ENCODE measurements at regions not wholly inside any gene's neighbourhood (a gene's known extent, or its start where the extent isn't known, plus 50 kb on each side); places are given as distances from the start of the nearest gene placed in this dataset.

DNA sequence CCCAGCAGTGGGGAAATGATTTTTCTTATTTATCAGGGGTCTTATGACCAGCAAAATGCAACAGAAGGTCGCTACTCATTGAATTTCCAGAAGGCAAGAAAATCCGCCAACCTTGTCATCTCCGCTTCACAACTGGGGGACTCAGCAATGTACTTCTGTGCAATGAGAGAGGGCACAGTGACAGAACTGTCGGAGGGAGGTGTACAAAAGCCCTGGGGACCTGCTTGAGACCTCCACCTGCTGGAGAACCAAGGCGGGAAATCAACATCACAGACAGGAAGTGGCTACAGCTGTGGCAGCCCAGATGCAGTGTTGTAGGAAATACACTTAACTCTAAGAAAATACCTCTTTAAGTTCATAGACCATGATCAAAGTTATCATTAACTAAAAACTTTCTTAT lies 250.9 kb upstream of the OR4E1 start:
- no peak overlapping the region for H2AFZ ChIP-seq
- H3K27ac ChIP-seq, result no peak overlapping the region
- TF ChIP-seq, protein P1, sequence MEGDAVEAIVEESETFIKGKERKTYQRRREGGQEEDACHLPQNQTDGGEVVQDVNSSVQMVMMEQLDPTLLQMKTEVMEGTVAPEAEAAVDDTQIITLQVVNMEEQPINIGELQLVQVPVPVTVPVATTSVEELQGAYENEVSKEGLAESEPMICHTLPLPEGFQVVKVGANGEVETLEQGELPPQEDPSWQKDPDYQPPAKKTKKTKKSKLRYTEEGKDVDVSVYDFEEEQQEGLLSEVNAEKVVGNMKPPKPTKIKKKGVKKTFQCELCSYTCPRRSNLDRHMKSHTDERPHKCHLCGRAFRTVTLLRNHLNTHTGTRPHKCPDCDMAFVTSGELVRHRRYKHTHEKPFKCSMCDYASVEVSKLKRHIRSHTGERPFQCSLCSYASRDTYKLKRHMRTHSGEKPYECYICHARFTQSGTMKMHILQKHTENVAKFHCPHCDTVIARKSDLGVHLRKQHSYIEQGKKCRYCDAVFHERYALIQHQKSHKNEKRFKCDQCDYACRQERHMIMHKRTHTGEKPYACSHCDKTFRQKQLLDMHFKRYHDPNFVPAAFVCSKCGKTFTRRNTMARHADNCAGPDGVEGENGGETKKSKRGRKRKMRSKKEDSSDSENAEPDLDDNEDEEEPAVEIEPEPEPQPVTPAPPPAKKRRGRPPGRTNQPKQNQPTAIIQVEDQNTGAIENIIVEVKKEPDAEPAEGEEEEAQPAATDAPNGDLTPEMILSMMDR (IDR thresholded peaks at IDR 0.05), result no peak
- H3K36me3 ChIP-seq (ENCODE audit: control insufficient read depth, insufficient read depth, low read length), result no peaks in the 10 kb centered on the region
- H3K79me2 ChIP-seq, result no peaks in the 10 kb centered on the region
- H3K27me3 ChIP-seq (ENCODE audit: control insufficient read depth, insufficient read depth, low read length), result no peaks in the 10 kb centered on the region
- H3K4me3 ChIP-seq (ENCODE audit: low read depth, low read length), result no peak overlapping the region
- H3K9me3 ChIP-seq (ENCODE audit: control insufficient read depth, low read length), result no peaks in the 10 kb centered on the region
- no peak overlapping the region for H3K9ac ChIP-seq
- no peaks in the 10 kb centered on the region for H3K4me1 ChIP-seq
- H3K4me2 ChIP-seq (ENCODE audit: low read length), result no peak overlapping the region

DNA sequence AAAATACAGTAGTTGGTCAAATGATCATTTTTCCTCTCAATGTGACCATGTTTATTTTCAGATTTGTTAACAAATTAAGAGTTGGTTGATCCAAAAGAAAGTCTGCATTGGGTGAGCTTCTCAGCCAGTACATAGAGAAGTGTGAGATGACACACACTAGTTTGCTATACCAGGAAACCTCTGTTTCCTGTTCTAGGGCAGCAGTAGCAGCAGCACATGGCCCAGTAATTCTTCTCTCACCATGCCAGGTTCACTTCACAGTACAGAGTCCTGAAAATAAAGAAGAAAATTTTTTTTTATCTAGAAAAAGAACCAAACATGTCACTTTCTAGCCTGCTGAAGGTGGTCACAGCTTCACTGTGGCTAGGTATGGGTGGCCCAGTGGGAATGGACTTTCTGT lies 250.2 kb upstream of the OR4E1 start:
- TF ChIP-seq, protein P1 (IDR thresholded peaks at IDR 0.05), result no peak
- Histone ChIP-seq H3K4me2 (ENCODE audit: low read length) (no peak overlapping the region), H2AFZ (no peak overlapping the region), H3K79me2 (no peaks in the 10 kb centered on the region), H3K27ac (no peak overlapping the region), H3K27me3 (ENCODE audit: control insufficient read depth, insufficient read depth, low read length) (no peaks in the 10 kb centered on the region), H3K36me3 (ENCODE audit: control insufficient read depth, insufficient read depth, low read length) (no peaks in the 10 kb centered on the region), H3K9ac (no peak overlapping the region), H3K4me1 (no peaks in the 10 kb centered on the region), H3K9me3 (ENCODE audit: control insufficient read depth, low read length) (no peaks in the 10 kb centered on the region), H3K4me3 (ENCODE audit: low read depth, low read length) (no peak overlapping the region)

DNA sequence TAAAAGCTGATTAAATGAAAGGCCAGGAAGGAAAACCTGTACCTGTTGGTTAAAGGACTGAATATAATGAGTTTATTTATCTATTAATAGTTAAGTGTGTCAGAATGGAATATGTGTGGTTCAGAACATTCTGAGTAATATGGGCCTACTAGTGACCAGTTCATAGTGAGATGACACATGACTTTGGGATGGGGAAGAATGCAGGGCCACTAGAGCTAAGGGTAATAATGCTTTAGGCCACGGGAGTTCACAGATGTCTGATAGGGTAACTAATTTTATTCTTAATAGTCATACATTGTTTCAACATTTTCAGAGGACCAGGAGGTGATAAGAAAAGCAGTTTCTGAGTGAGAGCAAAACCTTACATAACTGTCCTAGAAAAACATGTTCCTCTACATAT lies 247.8 kb upstream of the OR4E1 start:
- H3K4me1 ChIP-seq, result no peaks in the 10 kb centered on the region

DNA sequence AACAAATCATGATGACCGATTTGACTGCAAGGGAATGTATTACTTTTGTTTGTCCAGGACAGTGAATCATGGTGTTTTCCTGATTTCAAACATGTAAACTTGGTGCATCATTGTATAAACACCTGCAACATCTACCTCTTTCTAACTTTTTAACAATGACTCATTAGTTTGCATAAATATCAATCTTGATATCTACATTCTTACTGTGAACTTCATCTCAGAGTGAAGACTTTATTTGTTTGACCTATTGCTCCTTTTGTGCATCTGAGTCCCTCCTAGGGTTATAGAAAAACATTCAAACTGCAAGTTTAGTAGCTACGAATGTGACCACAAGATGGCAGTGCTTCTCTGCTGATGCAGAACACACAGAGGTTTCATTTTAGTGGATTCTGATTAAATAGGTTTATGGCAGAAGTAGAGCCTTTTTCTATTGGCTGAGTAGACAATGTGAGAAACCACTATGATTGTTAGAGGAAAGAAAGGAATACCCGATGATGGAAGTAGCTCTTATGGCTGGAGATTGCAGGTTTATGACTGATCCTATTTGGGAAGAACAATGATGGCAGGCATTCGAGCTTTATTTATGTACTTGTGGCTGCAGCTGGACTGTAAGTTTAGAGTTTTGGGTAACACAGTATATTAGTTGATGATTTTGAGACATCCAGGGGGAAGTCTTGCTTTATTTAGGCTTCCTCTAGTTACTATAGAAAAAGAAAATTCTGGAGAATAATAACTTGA lies 244.2 kb upstream of the OR4E1 start:
- no peaks in the 10 kb centered on the region for H3K36me3 ChIP-seq (ENCODE audit: control insufficient read depth, insufficient read depth, low read length)
- TF ChIP-seq, protein P1 (IDR thresholded peaks at IDR 0.05), result peak; percentile 54
- no peaks in the 10 kb centered on the region for H3K79me2 ChIP-seq
- H3K27me3 ChIP-seq (ENCODE audit: control insufficient read depth, insufficient read depth, low read length), result no peaks in the 10 kb centered on the region
- no peaks in the 10 kb centered on the region for H3K4me1 ChIP-seq
- H3K27ac ChIP-seq, result no peak overlapping the region
- no peaks in the 10 kb centered on the region for H3K9me3 ChIP-seq (ENCODE audit: control insufficient read depth, low read length)
- H3K4me2 ChIP-seq (ENCODE audit: low read length), result peak overlapping the region; percentile 37
- H3K4me3 ChIP-seq (ENCODE audit: low read depth, low read length), result peak overlapping the region; percentile 29
- peak overlapping the region; percentile 21 for H2AFZ ChIP-seq
- no peak overlapping the region for H3K9ac ChIP-seq

More for the DNA sequence above, 247.8 kb upstream of the OR4E1 start:
- Histone ChIP-seq H3K4me3 (ENCODE audit: low read depth, low read length) (no peak overlapping the region), H3K27ac (no peak overlapping the region), H3K27me3 (ENCODE audit: control insufficient read depth, insufficient read depth, low read length) (no peaks in the 10 kb centered on the region), H2AFZ (no peak overlapping the region), H3K9ac (no peak overlapping the region), H3K9me3 (ENCODE audit: control insufficient read depth, low read length) (no peaks in the 10 kb centered on the region), H3K79me2 (no peaks in the 10 kb centered on the region), H3K36me3 (ENCODE audit: control insufficient read depth, insufficient read depth, low read length) (no peaks in the 10 kb centered on the region), H3K4me2 (ENCODE audit: low read length) (no peak overlapping the region)
- TF ChIP-seq, protein P1 (IDR thresholded peaks at IDR 0.05), result no peak

DNA sequence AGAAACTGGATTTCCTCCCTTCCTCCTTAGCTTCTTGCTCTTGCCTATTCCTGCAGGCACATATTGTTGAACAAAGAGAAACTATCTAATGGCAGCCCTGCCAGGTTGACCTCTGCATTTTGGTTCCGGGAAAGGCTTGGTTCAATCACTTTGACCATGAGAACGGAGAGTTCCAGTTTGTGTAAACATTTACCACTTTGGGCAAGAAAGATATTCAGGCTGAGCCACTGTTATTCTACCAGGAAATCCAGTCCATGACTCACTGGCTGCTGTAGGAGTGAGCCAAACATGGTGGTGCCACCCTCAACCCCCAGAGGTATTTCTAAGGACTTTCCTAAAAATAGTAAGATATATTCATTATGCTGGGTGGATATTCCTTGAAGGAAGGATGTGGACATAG lies 242.2 kb upstream of the OR4E1 start:
- no peaks in the 10 kb centered on the region for H3K79me2 ChIP-seq
- no peaks in the 10 kb centered on the region for H3K4me1 ChIP-seq
- no peaks in the 10 kb centered on the region for H3K27me3 ChIP-seq (ENCODE audit: control insufficient read depth, insufficient read depth, low read length)
- TF ChIP-seq, protein P1 (IDR thresholded peaks at IDR 0.05), result no peak
- H3K4me2 ChIP-seq (ENCODE audit: low read length), result no peak overlapping the region
- no peak overlapping the region for H3K9ac ChIP-seq
- H3K9me3 ChIP-seq (ENCODE audit: control insufficient read depth, low read length), result no peaks in the 10 kb centered on the region
- peak overlapping the region; percentile 26 for H2AFZ ChIP-seq
- H3K27ac ChIP-seq, result no peak overlapping the region
- H3K4me3 ChIP-seq (ENCODE audit: low read depth, low read length), result no peak overlapping the region
- no peaks in the 10 kb centered on the region for H3K36me3 ChIP-seq (ENCODE audit: control insufficient read depth, insufficient read depth, low read length)
